ENCODE measurements at regions not wholly inside any gene's neighbourhood (a gene's known extent, or its start where the extent isn't known, plus 50 kb on each side); places are given as distances from the start of the nearest gene placed in this dataset.

- intact Hi-C loops (cut with micrococcal nuclease) = no loop called here
- no peak overlapping the region for H3K4me2 ChIP-seq (replicated peaks; ENCODE audit: low read depth, low read length, poor library complexity, severe bottlenecking)
- DNase-seq (no peak), ATAC-seq (ENCODE audit: low read depth) (no peak)
- no peak overlapping the region for H3K4me3 Mint-ChIP-seq
- H3K27me3 Mint-ChIP-seq = peaks cover 37% of the 10 kb centered on the region
- no peaks in the 10 kb centered on the region for H3K79me2 ChIP-seq (ENCODE audit: control insufficient read depth, insufficient read depth, low read length)
- H3K4me3 ChIP-seq (ENCODE audit: control extremely low read depth in 1 of 5, extremely low read depth in 1 of 5, insufficient read depth in 1 of 5, low read depth in 2 of 5, low read length in 4 of 5) = no peak overlapping the region
- H3K27ac ChIP-seq (ENCODE audit: low read length in 2 of 2) = no peak overlapping the region
- no peaks in the 10 kb centered on the region for H3K36me3 ChIP-seq (replicated peaks in 1 of 2; ENCODE audit: control extremely low read depth in 1 of 2, control insufficient read depth in 1 of 2, extremely low read depth in 1 of 2, insufficient read depth in 2 of 2, low read length in 1 of 2)
- H4K20me1 ChIP-seq (ENCODE audit: control insufficient read depth, insufficient read depth, low read length, poor library complexity, severe bottlenecking) = no peaks in the 10 kb centered on the region
- peaks cover 1 to 43% (median 8%) of the 10 kb centered on the region in 3 donors for H3K9me3 ChIP-seq (ENCODE audit: control extremely low read depth in 1 of 3, control insufficient read depth in 2 of 3, insufficient read depth in 1 of 3, low read length in 2 of 3)
- H2AFZ ChIP-seq (ENCODE audit: insufficient read depth, low read depth, low read length, poor library complexity, severe bottlenecking) = no peak overlapping the region
- no peak for TF ChIP-seq EZH2 (IDR thresholded peaks at IDR 0.05; ENCODE audit: borderline replicate concordance, insufficient read depth, low read depth, low read length, poor library complexity, severe bottlenecking)
- TF ChIP-seq, protein P1, sequence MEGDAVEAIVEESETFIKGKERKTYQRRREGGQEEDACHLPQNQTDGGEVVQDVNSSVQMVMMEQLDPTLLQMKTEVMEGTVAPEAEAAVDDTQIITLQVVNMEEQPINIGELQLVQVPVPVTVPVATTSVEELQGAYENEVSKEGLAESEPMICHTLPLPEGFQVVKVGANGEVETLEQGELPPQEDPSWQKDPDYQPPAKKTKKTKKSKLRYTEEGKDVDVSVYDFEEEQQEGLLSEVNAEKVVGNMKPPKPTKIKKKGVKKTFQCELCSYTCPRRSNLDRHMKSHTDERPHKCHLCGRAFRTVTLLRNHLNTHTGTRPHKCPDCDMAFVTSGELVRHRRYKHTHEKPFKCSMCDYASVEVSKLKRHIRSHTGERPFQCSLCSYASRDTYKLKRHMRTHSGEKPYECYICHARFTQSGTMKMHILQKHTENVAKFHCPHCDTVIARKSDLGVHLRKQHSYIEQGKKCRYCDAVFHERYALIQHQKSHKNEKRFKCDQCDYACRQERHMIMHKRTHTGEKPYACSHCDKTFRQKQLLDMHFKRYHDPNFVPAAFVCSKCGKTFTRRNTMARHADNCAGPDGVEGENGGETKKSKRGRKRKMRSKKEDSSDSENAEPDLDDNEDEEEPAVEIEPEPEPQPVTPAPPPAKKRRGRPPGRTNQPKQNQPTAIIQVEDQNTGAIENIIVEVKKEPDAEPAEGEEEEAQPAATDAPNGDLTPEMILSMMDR (IDR thresholded peaks at IDR 0.05) = no peak
- POLR2A ChIA-PET = no interaction called here
- no peaks in the 10 kb centered on the region for H3K4me1 Mint-ChIP-seq
- H3K4me1 ChIP-seq (ENCODE audit: control insufficient read depth in 2 of 2, insufficient read depth in 2 of 2, low read length in 2 of 2) = no peaks in the 10 kb centered on the region
- WGBS (ENCODE audit: insufficient coverage) = no CpG with 5 or more reads among the region's 1 CpG
- no peak overlapping the region for H3K9ac ChIP-seq (ENCODE audit: low read length)
- CTCF ChIA-PET = interaction anchor here (0.5 kb wide), 1 partner anchor 55 kb away, joined by 3 read pairs; no protein-coding TSS in a partner anchor
- H3K27me3 ChIP-seq (replicated peaks in 1 of 4; ENCODE audit: control extremely low read depth in 1 of 4, control insufficient read depth in 3 of 4, insufficient read depth in 4 of 4, low read length in 3 of 4) = peaks cover 0 to 9% (median 6%) of the 10 kb centered on the region in 4 experiments
- peaks cover 4% of the 10 kb centered on the region for H3K9me3 Mint-ChIP-seq (ENCODE audit: insufficient read depth)
- H3K27ac Mint-ChIP-seq = no peak overlapping the region
Measured at GRCh38 chr6:28750926-28751458, 172.8 kb downstream of the TRIM27 start.

DNA sequence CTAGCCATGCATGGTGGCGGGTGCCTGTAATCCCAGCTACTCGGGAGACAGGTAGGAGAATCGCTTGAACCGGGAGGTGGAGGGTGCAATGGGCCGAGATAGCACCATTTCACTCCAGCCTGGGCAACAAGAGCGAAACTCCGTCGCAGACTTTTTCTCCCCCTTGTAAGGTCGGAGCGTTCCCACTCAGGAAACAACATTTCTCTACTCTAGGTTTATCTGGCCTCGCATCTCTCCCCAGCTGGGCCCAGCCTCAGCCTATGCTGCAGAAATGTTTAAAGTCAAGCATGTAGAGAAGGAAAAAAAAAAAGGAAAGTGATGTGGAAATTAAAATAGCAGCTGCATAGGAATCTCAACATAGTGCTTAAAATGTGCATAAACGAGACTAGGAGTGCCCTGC, 172.3 kb downstream of the TRIM27 start:
- Histone ChIP-seq H3K27me3 (replicated peaks in 1 of 4; ENCODE audit: control extremely low read depth in 1 of 4, control insufficient read depth in 3 of 4, insufficient read depth in 4 of 4, low read length in 3 of 4) (peaks cover 0 to 8% (median 6%) of the 10 kb centered on the region in 4 experiments), H3K4me2 (replicated peaks; ENCODE audit: low read depth, low read length, poor library complexity, severe bottlenecking) (no peak overlapping the region), H3K27ac (ENCODE audit: low read length in 2 of 2) (no peak overlapping the region), H4K20me1 (ENCODE audit: control insufficient read depth, insufficient read depth, low read length, poor library complexity, severe bottlenecking) (no peaks in the 10 kb centered on the region), H3K79me2 (ENCODE audit: control insufficient read depth, insufficient read depth, low read length) (no peaks in the 10 kb centered on the region), H3K9ac (ENCODE audit: low read length) (no peak overlapping the region), H3K4me3 (ENCODE audit: control extremely low read depth in 1 of 5, extremely low read depth in 1 of 5, insufficient read depth in 1 of 5, low read depth in 2 of 5, low read length in 4 of 5) (no peak overlapping the region), H3K4me1 (ENCODE audit: control insufficient read depth in 2 of 2, insufficient read depth in 2 of 2, low read length in 2 of 2) (no peaks in the 10 kb centered on the region), H2AFZ (ENCODE audit: insufficient read depth, low read depth, low read length, poor library complexity, severe bottlenecking) (no peak overlapping the region), H3K36me3 (replicated peaks in 1 of 2; ENCODE audit: control extremely low read depth in 1 of 2, control insufficient read depth in 1 of 2, extremely low read depth in 1 of 2, insufficient read depth in 2 of 2, low read length in 1 of 2) (no peaks in the 10 kb centered on the region), H3K9me3 (ENCODE audit: control extremely low read depth in 1 of 3, control insufficient read depth in 2 of 3, insufficient read depth in 1 of 3, low read length in 2 of 3) (peaks cover 1 to 47% (median 8%) of the 10 kb centered on the region in 3 donors)
- Mint-ChIP-seq H3K9me3 (ENCODE audit: insufficient read depth) (peaks cover 4% of the 10 kb centered on the region), H3K4me3 (no peak overlapping the region), H3K27ac (no peak overlapping the region), H3K4me1 (no peaks in the 10 kb centered on the region), H3K27me3 (peaks cover 33% of the 10 kb centered on the region)
- ChIA-PET CTCF (no interaction called here), POLR2A (no interaction called here)
- TF ChIP-seq, protein P1 (IDR thresholded peaks at IDR 0.05) = no peak
- TF ChIP-seq EZH2 (IDR thresholded peaks at IDR 0.05; ENCODE audit: borderline replicate concordance, insufficient read depth, low read depth, low read length, poor library complexity, severe bottlenecking) = no peak
- ATAC-seq (ENCODE audit: low read depth) (no peak), DNase-seq (no peak)
- 61% methylated on average over 6 of the region's 12 CpGs for WGBS (ENCODE audit: insufficient coverage)
- intact Hi-C loops (cut with micrococcal nuclease) = no loop called here

Measured in B cell (primary cell).